ENCODE measurements at regions not wholly inside any gene's neighbourhood (a gene's known extent, or its start where the extent isn't known, plus 50 kb on each side); places are given as distances from the start of the nearest gene placed in this dataset.
"Not testable (repeated sequence)": the region's sequence is repeated elsewhere in the genome, so short reads cannot be mapped to it uniquely, and the experiment has no call there.

- not testable (repeated sequence) for H3K4ac ChIP-seq (ENCODE audit: low read depth, low read length); H3K79me1 ChIP-seq (ENCODE audit: low read length); H3K4me1 ChIP-seq (ENCODE audit: control insufficient read depth in 1 of 2, insufficient read depth in 2 of 2, low read length in 2 of 2); DNase-seq; H3K4me2 ChIP-seq (ENCODE audit: low read length); H3K14ac ChIP-seq (ENCODE audit: low read length); H3K79me2 ChIP-seq (ENCODE audit: control insufficient read depth, insufficient read depth, low read length, poor library complexity); H3K27ac ChIP-seq (ENCODE audit: low read depth, low read length); H3K9me3 ChIP-seq (ENCODE audit: insufficient read depth, low read depth, low read length); H2BK12ac ChIP-seq (ENCODE audit: low read length); H3K9ac ChIP-seq (ENCODE audit: low read length); H2AFZ ChIP-seq (ENCODE audit: insufficient read depth, low read length, poor library complexity); H2BK120ac ChIP-seq (ENCODE audit: insufficient read depth, low read length, poor library complexity); H4K91ac ChIP-seq (ENCODE audit: low read depth, low read length); H3K27me3 ChIP-seq (ENCODE audit: insufficient read depth, low read length); H2BK5ac ChIP-seq (ENCODE audit: low read depth, low read length, poor library complexity); H4K8ac ChIP-seq (ENCODE audit: low read depth, low read length); H3K36me3 ChIP-seq (ENCODE audit: control insufficient read depth in 1 of 2, insufficient read depth in 2 of 2, low read length in 2 of 2); H2AK5ac ChIP-seq (ENCODE audit: low read length); H3K23ac ChIP-seq (ENCODE audit: low read length); H4K12ac ChIP-seq (ENCODE audit: low read depth, low read length); H3K18ac ChIP-seq (ENCODE audit: low read length); H3K4me3 ChIP-seq (ENCODE audit: low read depth, low read length)
- WGBS (ENCODE audit: extremely low coverage, insufficient coverage, insufficient read length): no CpG with 5 or more reads among the region's 3 CpGs
Observed at GRCh38 chr20:26219546-26219945, 522.9 kb upstream of the ZNF337 start.

GRCh38 chr20:26218301-26218700, 521.6 kb upstream of the ZNF337 start:
- Histone ChIP-seq H3K23ac (ENCODE audit: low read length) (no peak overlapping the region), H2BK12ac (ENCODE audit: low read length) (no peak overlapping the region), H2BK5ac (ENCODE audit: low read depth, low read length, poor library complexity) (no peak overlapping the region), H3K79me1 (ENCODE audit: low read length) (no peaks in the 10 kb centered on the region), H3K36me3 (ENCODE audit: control insufficient read depth in 1 of 2, insufficient read depth in 2 of 2, low read length in 2 of 2) (no peaks in the 10 kb centered on the region), H2BK120ac (ENCODE audit: insufficient read depth, low read length, poor library complexity) (no peak overlapping the region), H4K91ac (ENCODE audit: low read depth, low read length) (no peak overlapping the region), H3K4me3 (ENCODE audit: low read depth, low read length) (no peak overlapping the region), H3K27me3 (ENCODE audit: insufficient read depth, low read length) (no peaks in the 10 kb centered on the region), H3K14ac (ENCODE audit: low read length) (no peak overlapping the region), H3K18ac (ENCODE audit: low read length) (no peak overlapping the region), H4K12ac (ENCODE audit: low read depth, low read length) (no peak overlapping the region), H3K79me2 (ENCODE audit: control insufficient read depth, insufficient read depth, low read length, poor library complexity) (no peaks in the 10 kb centered on the region), H2AK5ac (ENCODE audit: low read length) (no peak overlapping the region), H3K4ac (ENCODE audit: low read depth, low read length) (no peak overlapping the region), H4K8ac (ENCODE audit: low read depth, low read length) (no peak overlapping the region), H2AFZ (ENCODE audit: insufficient read depth, low read length, poor library complexity) (no peak overlapping the region), H3K9ac (ENCODE audit: low read length) (no peak overlapping the region), H3K4me1 (ENCODE audit: control insufficient read depth in 1 of 2, insufficient read depth in 2 of 2, low read length in 2 of 2) (no peaks in the 10 kb centered on the region), H3K27ac (ENCODE audit: low read depth, low read length) (no peak overlapping the region), H3K4me2 (ENCODE audit: low read length) (no peak overlapping the region), H3K9me3 (ENCODE audit: insufficient read depth, low read depth, low read length) (no peaks in the 10 kb centered on the region)
- no peak for DNase-seq
- WGBS (ENCODE audit: extremely low coverage, insufficient coverage, insufficient read length): no CpG with 5 or more reads among the region's 3 CpGs

- Histone ChIP-seq H2AFZ (ENCODE audit: insufficient read depth, low read length, poor library complexity) (no peak overlapping the region), H3K79me1 (ENCODE audit: low read length) (no peaks in the 10 kb centered on the region), H4K12ac (ENCODE audit: low read depth, low read length) (no peak overlapping the region), H3K4me2 (ENCODE audit: low read length) (no peak overlapping the region), H3K27ac (ENCODE audit: low read depth, low read length) (no peak overlapping the region), H2BK120ac (ENCODE audit: insufficient read depth, low read length, poor library complexity) (no peak overlapping the region), H3K4me1 (ENCODE audit: control insufficient read depth in 1 of 2, insufficient read depth in 2 of 2, low read length in 2 of 2) (no peaks in the 10 kb centered on the region), H2BK5ac (ENCODE audit: low read depth, low read length, poor library complexity) (no peak overlapping the region), H3K9me3 (ENCODE audit: insufficient read depth, low read depth, low read length) (no peaks in the 10 kb centered on the region), H3K9ac (ENCODE audit: low read length) (no peak overlapping the region), H3K23ac (ENCODE audit: low read length) (no peak overlapping the region), H3K4me3 (ENCODE audit: low read depth, low read length) (no peak overlapping the region), H3K79me2 (ENCODE audit: control insufficient read depth, insufficient read depth, low read length, poor library complexity) (no peaks in the 10 kb centered on the region), H2AK5ac (ENCODE audit: low read length) (no peak overlapping the region), H4K8ac (ENCODE audit: low read depth, low read length) (no peak overlapping the region), H3K36me3 (ENCODE audit: control insufficient read depth in 1 of 2, insufficient read depth in 2 of 2, low read length in 2 of 2) (no peaks in the 10 kb centered on the region), H3K18ac (ENCODE audit: low read length) (no peak overlapping the region), H3K14ac (ENCODE audit: low read length) (no peak overlapping the region), H3K27me3 (ENCODE audit: insufficient read depth, low read length) (no peaks in the 10 kb centered on the region), H2BK12ac (ENCODE audit: low read length) (no peak overlapping the region), H3K4ac (ENCODE audit: low read depth, low read length) (no peak overlapping the region), H4K91ac (ENCODE audit: low read depth, low read length) (no peak overlapping the region)
- no CpG with 5 or more reads among the region's 1 CpG for WGBS (ENCODE audit: extremely low coverage, insufficient coverage, insufficient read length)
- DNase-seq: no peak
Observed at GRCh38 chr20:26216025-26216424, 519.4 kb upstream of the ZNF337 start.

GRCh38 chr20:26214991-26215390, 518.3 kb upstream of the ZNF337 start:
- H3K27me3 ChIP-seq (ENCODE audit: insufficient read depth, low read length): no peaks in the 10 kb centered on the region
- no peak overlapping the region for H3K4me2 ChIP-seq (ENCODE audit: low read length)
- no CpG with 5 or more reads among the region's 3 CpGs for WGBS (ENCODE audit: extremely low coverage, insufficient coverage, insufficient read length)
- no peak overlapping the region for H3K23ac ChIP-seq (ENCODE audit: low read length)
- no peaks in the 10 kb centered on the region for H3K79me1 ChIP-seq (ENCODE audit: low read length)
- no peak for DNase-seq
- H3K18ac ChIP-seq (ENCODE audit: low read length): no peak overlapping the region
- no peak overlapping the region for H3K9ac ChIP-seq (ENCODE audit: low read length)
- no peak overlapping the region for H2BK120ac ChIP-seq (ENCODE audit: insufficient read depth, low read length, poor library complexity)
- no peak overlapping the region for H2BK12ac ChIP-seq (ENCODE audit: low read length)
- H3K27ac ChIP-seq (ENCODE audit: low read depth, low read length): no peak overlapping the region
- no peak overlapping the region for H2AK5ac ChIP-seq (ENCODE audit: low read length)
- no peak overlapping the region for H4K91ac ChIP-seq (ENCODE audit: low read depth, low read length)
- no peak overlapping the region for H3K14ac ChIP-seq (ENCODE audit: low read length)
- H4K12ac ChIP-seq (ENCODE audit: low read depth, low read length): no peak overlapping the region
- H3K79me2 ChIP-seq (ENCODE audit: control insufficient read depth, insufficient read depth, low read length, poor library complexity): no peaks in the 10 kb centered on the region
- no peak overlapping the region for H2AFZ ChIP-seq (ENCODE audit: insufficient read depth, low read length, poor library complexity)
- H2BK5ac ChIP-seq (ENCODE audit: low read depth, low read length, poor library complexity): no peak overlapping the region
- H3K9me3 ChIP-seq (ENCODE audit: insufficient read depth, low read depth, low read length): no peaks in the 10 kb centered on the region
- no peak overlapping the region for H3K4ac ChIP-seq (ENCODE audit: low read depth, low read length)
- no peak overlapping the region for H3K4me3 ChIP-seq (ENCODE audit: low read depth, low read length)
- H3K4me1 ChIP-seq (ENCODE audit: control insufficient read depth in 1 of 2, insufficient read depth in 2 of 2, low read length in 2 of 2): no peaks in the 10 kb centered on the region
- no peaks in the 10 kb centered on the region for H3K36me3 ChIP-seq (ENCODE audit: control insufficient read depth in 1 of 2, insufficient read depth in 2 of 2, low read length in 2 of 2)
- H4K8ac ChIP-seq (ENCODE audit: low read depth, low read length): no peak overlapping the region
